ENCODE measurements at regions not wholly inside any gene's neighbourhood (a gene's known extent, or its start where the extent isn't known, plus 50 kb on each side); places are given as distances from the start of the nearest gene placed in this dataset.

DNA sequence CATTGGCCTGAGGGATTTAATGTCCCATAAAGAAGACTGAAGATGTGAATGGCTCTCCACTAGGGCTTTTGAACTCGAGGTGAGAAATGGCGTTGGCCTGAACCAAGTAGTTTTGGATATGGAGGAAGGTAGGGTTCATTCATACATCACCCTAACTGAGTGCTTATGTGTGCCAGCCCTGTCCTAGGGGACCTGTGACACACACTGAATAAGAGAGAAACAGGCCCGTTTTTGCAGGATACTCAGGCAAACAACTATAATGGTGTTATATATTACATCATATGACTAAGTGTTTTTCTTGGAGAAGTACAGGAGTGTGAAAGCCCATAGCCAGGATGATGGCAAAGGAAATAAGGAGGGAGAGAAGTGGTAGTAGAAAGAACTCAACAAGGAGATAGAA lies 368.1 kb downstream of the TMEM135 start:
- Histone ChIP-seq H2BK20ac (ENCODE audit: low read length) (no peak overlapping the region), H2AFZ (ENCODE audit: low read length) (no peak overlapping the region), H3K9me3 (ENCODE audit: insufficient read depth in 2 of 2, low read depth in 1 of 2, low read length in 1 of 2) (no peaks in the 10 kb centered on the region), H3K36me3 (ENCODE audit: control insufficient read depth in 2 of 4, insufficient read depth in 4 of 4, low read length in 3 of 4) (no peaks in the 10 kb centered on the region), H3K56ac (replicated peaks; ENCODE audit: insufficient read length, low read depth, low read length) (no peak overlapping the region), H3K79me2 (ENCODE audit: control insufficient read depth in 1 of 2, insufficient read depth in 2 of 2, low read length in 2 of 2) (no peaks in the 10 kb centered on the region), H3K18ac (ENCODE audit: extremely low read depth, low read length) (no peak overlapping the region), H3K27me3 (replicated peaks in 1 of 4; ENCODE audit: control insufficient read depth in 3 of 4, extremely low read depth in 1 of 4, insufficient read depth in 3 of 4, low read length in 3 of 4) (no peaks in the 10 kb centered on the region), H3K4me1 (replicated peaks in 1 of 4; ENCODE audit: control insufficient read depth in 3 of 4, insufficient read depth in 4 of 4, low read length in 3 of 4) (no peaks in the 10 kb centered on the region), H4K8ac (ENCODE audit: extremely low read depth, insufficient read depth, low read length) (no peak overlapping the region), H2BK120ac (replicated peaks; ENCODE audit: low read depth, low read length) (no peak overlapping the region), H3K23ac (ENCODE audit: insufficient read length) (no peak overlapping the region), H3K27ac (ENCODE audit: low read depth, low read length) (no peak overlapping the region), H4K20me1 (replicated peaks in 1 of 2; ENCODE audit: control insufficient read depth in 1 of 2, insufficient read depth in 2 of 2, low read length in 2 of 2) (no peaks in the 10 kb centered on the region), H2BK5ac (ENCODE audit: low read depth, low read length) (no peak overlapping the region), H3K4ac (replicated peaks; ENCODE audit: insufficient read length, low read depth, low read length) (no peak overlapping the region), H2AK5ac (ENCODE audit: low read depth, low read length) (no peak overlapping the region), H3K14ac (ENCODE audit: insufficient read length) (no peak overlapping the region), H2BK12ac (ENCODE audit: low read depth, low read length) (no peak overlapping the region), H4K5ac (ENCODE audit: insufficient read length, low read depth, low read length) (no peak overlapping the region), H3K23me2 (ENCODE audit: low read depth, low read length) (no peaks in the 10 kb centered on the region), H3K4me2 (ENCODE audit: insufficient read depth in 1 of 2, low read depth in 2 of 2, low read length in 2 of 2) (no peak overlapping the region), H3K4me3 (ENCODE audit: extremely low read depth in 1 of 4, insufficient read depth in 2 of 4, low read depth in 3 of 4, low read length in 4 of 4) (no peak overlapping the region), H2BK15ac (ENCODE audit: low read length) (no peak overlapping the region), H3K79me1 (ENCODE audit: low read depth, low read length) (no peaks in the 10 kb centered on the region), H3K9ac (replicated peaks in 1 of 4; ENCODE audit: extremely low read depth in 1 of 4, low read depth in 3 of 4, low read length in 3 of 4) (no peak overlapping the region), H4K91ac (replicated peaks; ENCODE audit: insufficient read length, low read length) (no peak overlapping the region)
- ChIA-PET POLR2A (ENCODE audit: partially characterized antibody) (no interaction called here), CTCF (ENCODE audit: partially characterized antibody) (interaction anchor here (2.0 kb wide), 1 partner anchor 16 kb away, joined by 9 read pairs; no protein-coding TSS in a partner anchor)
- DNase-seq (ENCODE audit: low read depth in 1 of 2, low spot score in 2 of 2) (no peak), FAIRE-seq (no peak)
- 84% methylated on average over 3 of the region's 3 CpGs; no CpG with 5 or more reads in 1 of the 2 experiments for WGBS, 2 experiments (ENCODE audit: extremely low coverage in 1 of 2, insufficient coverage in 1 of 2, insufficient read length in 1 of 2, insufficient replicate concordance in 2 of 2, low coverage in 1 of 2, low lambda C conversion rate in 2 of 2, missing lambda C conversion rate in 1 of 2)
- TF ChIP-seq, protein P1, sequence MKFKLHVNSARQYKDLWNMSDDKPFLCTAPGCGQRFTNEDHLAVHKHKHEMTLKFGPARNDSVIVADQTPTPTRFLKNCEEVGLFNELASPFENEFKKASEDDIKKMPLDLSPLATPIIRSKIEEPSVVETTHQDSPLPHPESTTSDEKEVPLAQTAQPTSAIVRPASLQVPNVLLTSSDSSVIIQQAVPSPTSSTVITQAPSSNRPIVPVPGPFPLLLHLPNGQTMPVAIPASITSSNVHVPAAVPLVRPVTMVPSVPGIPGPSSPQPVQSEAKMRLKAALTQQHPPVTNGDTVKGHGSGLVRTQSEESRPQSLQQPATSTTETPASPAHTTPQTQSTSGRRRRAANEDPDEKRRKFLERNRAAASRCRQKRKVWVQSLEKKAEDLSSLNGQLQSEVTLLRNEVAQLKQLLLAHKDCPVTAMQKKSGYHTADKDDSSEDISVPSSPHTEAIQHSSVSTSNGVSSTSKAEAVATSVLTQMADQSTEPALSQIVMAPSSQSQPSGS (IDR thresholded peaks at IDR 0.05; ENCODE audit: low read length), result no peak
- TF ChIP-seq HDAC2 (IDR thresholded peaks at IDR 0.05; ENCODE audit: borderline replicate concordance in 1 of 2, low read depth in 2 of 2, low read length in 2 of 2) (no peak), SP4 (IDR thresholded peaks at IDR 0.05; ENCODE audit: low read length) (no peak), TCF12 (IDR thresholded peaks at IDR 0.05; ENCODE audit: low read depth, low read length) (no peak), JUND (IDR thresholded peaks at IDR 0.05; ENCODE audit: low read length) (no peak), BCL11A (IDR thresholded peaks at IDR 0.05; ENCODE audit: low read depth in 2 of 2, low read length in 2 of 2) (no peak)
